CD14-positive monocyte (primary cell): ENCODE measurements at regions not wholly inside any gene's neighbourhood (a gene's known extent, or its start where the extent isn't known, plus 50 kb on each side); places are given as distances from the start of the nearest gene placed in this dataset.

ENCODE experiments used
- DNase-seq, 3 donors: peaks; one replicate each; pipeline ENCODE4 v3.0.0-alpha.2; 2011 to 2022
- H2AFZ ChIP-seq: 2 replicates; pipeline ENCODE4 v1.6.0; 2012; ENCODE audit warnings: mild to moderate bottlenecking, low read depth, low read length, inconsistent platforms; ENCODE audit not compliant: insufficient read depth, poor library complexity, severe bottlenecking
- H3K27ac ChIP-seq, 2 donors: 1 replicate in 1 of 2; 2 replicates in 1 of 2; pipeline ENCODE4 v1.5.1; 2012 to 2013; ENCODE audit warnings: low read length in 2 of 2, control low read depth in 1 of 2, inconsistent platforms in 1 of 2, low read depth in 1 of 2, mild to moderate bottlenecking in 1 of 2
- H3K27me3 ChIP-seq, 2 donors: one replicate each; pipeline versions ENCODE4 v1.6.0 to v1.6.1; 2011 to 2013; ENCODE audit warnings: low read length in 2 of 2; ENCODE audit not compliant: control insufficient read depth in 2 of 2, insufficient read depth in 2 of 2
- H3K36me3 ChIP-seq, 2 donors: replicated peaks in 1 of 2; 1 replicate in 1 of 2; 2 replicates in 1 of 2; pipeline versions ENCODE4 v1.5.1 to v1.6.1; 2012 to 2013; ENCODE audit warnings: low read length in 2 of 2, control low read depth in 1 of 2, inconsistent platforms in 1 of 2, mild to moderate bottlenecking in 1 of 2; ENCODE audit not compliant: insufficient read depth in 2 of 2, control insufficient read depth in 1 of 2
- H3K4me1 ChIP-seq, 2 donors: 1 replicate in 1 of 2; 2 replicates in 1 of 2; pipeline versions ENCODE4 v1.5.1 to v1.6.1; 2012 to 2013; ENCODE audit warnings: low read length in 2 of 2, control low read depth in 1 of 2, inconsistent platforms in 1 of 2, mild to moderate bottlenecking in 1 of 2, moderate library complexity in 1 of 2; ENCODE audit not compliant: insufficient read depth in 2 of 2, control insufficient read depth in 1 of 2
- H3K4me2 ChIP-seq: replicated peaks from 2 replicates; pipeline ENCODE3; 2012; ENCODE audit warnings: low read length, moderate library complexity, mild to moderate bottlenecking; ENCODE audit not compliant: poor library complexity, severe bottlenecking; ENCODE audit errors: extremely low read depth
- H3K4me3 ChIP-seq, 3 experiments: fragments of 200-600 bp in 1 of 3; sonication (generic) in 1 of 3; replicated peaks in 1 of 3; 1 replicate in 2 of 3; 2 replicates in 1 of 3; pipeline ENCODE4 v1.5.1; 2011 to 2013; ENCODE audit warnings: low read length in 3 of 3, mild to moderate bottlenecking in 3 of 3, control low read depth in 2 of 3, low read depth in 2 of 3, inconsistent platforms in 1 of 3, moderate library complexity in 1 of 3
- H3K79me2 ChIP-seq: 2 replicates; pipeline ENCODE4 v1.6.0; 2012; ENCODE audit warnings: mild to moderate bottlenecking, control low read depth, inconsistent platforms, low read length, moderate library complexity; ENCODE audit not compliant: insufficient read depth
- H3K9ac ChIP-seq: 2 replicates; pipeline ENCODE4 v1.6.0; 2017; ENCODE audit warnings: low read length, mild to moderate bottlenecking; ENCODE audit not compliant: insufficient read depth, poor library complexity, severe bottlenecking
- H3K9me3 ChIP-seq, 2 donors: replicated peaks in 1 of 2; 1 replicate in 1 of 2; 2 replicates in 1 of 2; pipeline versions ENCODE4 v1.5.1 to v1.6.1; 2012 to 2013; ENCODE audit warnings: low read length in 2 of 2, control low read depth in 1 of 2; ENCODE audit not compliant: control insufficient read depth in 1 of 2, insufficient read depth in 1 of 2
- H4K20me1 ChIP-seq: 2 replicates; pipeline ENCODE4 v1.6.0; 2012; ENCODE audit warnings: mild to moderate bottlenecking, low read length, control low read depth, moderate library complexity; ENCODE audit not compliant: insufficient read depth
- H3K27ac Mint-ChIP-seq, 7 donors: one replicate each; pipeline ENCODE4 v1.8.0; 2020; ENCODE audit warnings: mild to moderate bottlenecking in 7 of 7, mixed read lengths in 7 of 7, moderate library complexity in 6 of 7, inconsistent platforms in 2 of 7
- H3K27me3 Mint-ChIP-seq, 3 donors: one replicate each; pipeline ENCODE4 v1.8.0; 2021 to 2022; ENCODE audit warnings: low read depth in 3 of 3, mild to moderate bottlenecking in 3 of 3, mixed read lengths in 3 of 3, moderate library complexity in 3 of 3, inconsistent platforms in 1 of 3
- H3K36me3 Mint-ChIP-seq, 2 donors: one replicate each; pipeline ENCODE4 v1.8.0; 2020; ENCODE audit warnings: mixed read lengths in 2 of 2, inconsistent platforms in 1 of 2, mild to moderate bottlenecking in 1 of 2
- H3K4me1 Mint-ChIP-seq: one replicate; pipeline ENCODE4 v1.8.0; 2020; ENCODE audit warnings: mild to moderate bottlenecking, mixed read lengths
- H3K4me3 Mint-ChIP-seq, 2 donors: one replicate each; pipeline ENCODE4 v1.8.0; 2020; ENCODE audit warnings: mild to moderate bottlenecking in 2 of 2, mixed read lengths in 2 of 2, moderate library complexity in 1 of 2
- H3K9me3 Mint-ChIP-seq, 7 donors: one replicate each; pipeline ENCODE4 v1.8.0; 2020 to 2022; ENCODE audit warnings: mixed read lengths in 7 of 7, mild to moderate bottlenecking in 6 of 7, moderate library complexity in 6 of 7, inconsistent platforms in 2 of 7
- CTCF ChIP-seq: fragments of 200-600 bp; IDR thresholded peaks from one replicate; pipeline ENCODE4 v1.8.0; 2022; ENCODE audit warnings: antibody characterized with exemption, mild to moderate bottlenecking
- WGBS: methylation state at CpG from one replicate; pipeline ENCODE4 v1.1.5; 2013; ENCODE audit warnings: missing lambda C conversion rate; ENCODE audit not compliant: insufficient coverage; 5-methylcytosine and 5-hydroxymethylcytosine counted together
- intact Hi-C, 2 donors: fragments of 100-400 bp; cut with micrococcal nuclease; formaldehyde crosslinking; loops; one replicate each; pipeline versions ENCODE4 v1.15.0 to v1.15.1; 2023

- Mint-ChIP-seq H3K27ac (no peak overlapping the region), H3K27me3 (no peaks in the 10 kb centered on the region), H3K4me3 (no peak overlapping the region), H3K36me3 (no peaks in the 10 kb centered on the region), H3K9me3 (peaks cover 0 to 3% (median 0%) of the 10 kb centered on the region in 7 donors), H3K4me1 (no peaks in the 10 kb centered on the region)
- H3K4me3 ChIP-seq, result no peak overlapping the region
- H3K9me3 ChIP-seq, result no peaks in the 10 kb centered on the region
- H3K79me2 ChIP-seq, result no peaks in the 10 kb centered on the region
- intact Hi-C loops, result no loop called here
- no peak for DNase-seq
- H4K20me1 ChIP-seq, result no peaks in the 10 kb centered on the region
- no peak overlapping the region for H2AFZ ChIP-seq
- no CpG with 5 or more reads among the region's 3 CpGs for WGBS
- H3K4me1 ChIP-seq, result no peaks in the 10 kb centered on the region
- no peaks in the 10 kb centered on the region for H3K36me3 ChIP-seq
- no peak for TF ChIP-seq CTCF
- H3K4me2 ChIP-seq, result no peak overlapping the region
- H3K27ac ChIP-seq, result no peak overlapping the region
- no peak overlapping the region for H3K9ac ChIP-seq
- H3K27me3 ChIP-seq, result no peaks in the 10 kb centered on the region
Observed at GRCh38 chr4:167802463-167803212, 289.7 kb upstream of the ANXA10 start.

DNA sequence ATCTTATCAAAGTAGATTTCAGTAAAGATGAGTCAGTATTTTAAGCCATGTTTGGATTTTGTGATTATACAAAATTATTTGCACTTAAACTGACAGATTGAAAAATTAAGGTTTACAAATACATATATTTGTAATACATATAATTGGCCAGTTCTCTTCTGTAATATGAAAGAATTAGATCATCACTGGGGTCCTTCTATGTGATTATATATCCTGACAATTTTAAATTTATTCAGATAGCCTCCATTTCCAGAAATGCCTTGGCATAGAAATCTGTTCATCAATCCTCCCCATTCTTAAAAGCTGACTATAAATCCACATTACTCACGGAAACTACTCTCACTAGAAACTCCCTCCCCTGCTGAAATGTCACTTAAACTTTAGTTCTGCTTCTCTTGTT lies 280.4 kb upstream of the ANXA10 start:
- intact Hi-C loops, result no loop called here
- no peak for TF ChIP-seq CTCF
- no peak for DNase-seq
- Mint-ChIP-seq H3K4me3 (no peak overlapping the region), H3K27ac (no peak overlapping the region), H3K9me3 (peaks cover 2 to 8% (median 5%) of the 10 kb centered on the region in 7 donors), H3K4me1 (no peaks in the 10 kb centered on the region), H3K27me3 (no peaks in the 10 kb centered on the region), H3K36me3 (no peaks in the 10 kb centered on the region)
- H4K20me1 ChIP-seq, result no peaks in the 10 kb centered on the region
- no peak overlapping the region for H2AFZ ChIP-seq
- WGBS, result no CpG with 5 or more reads among the region's 1 CpG
- no peaks in the 10 kb centered on the region for H3K27me3 ChIP-seq
- no peaks in the 10 kb centered on the region for H3K79me2 ChIP-seq
- no peak overlapping the region for H3K9ac ChIP-seq
- no peak overlapping the region for H3K4me2 ChIP-seq
- H3K4me1 ChIP-seq, result no peaks in the 10 kb centered on the region
- H3K27ac ChIP-seq, result no peak overlapping the region
- no peaks in the 10 kb centered on the region for H3K36me3 ChIP-seq
- peaks cover 0 to 12% of the 10 kb centered on the region in 2 donors for H3K9me3 ChIP-seq
- no peak overlapping the region for H3K4me3 ChIP-seq
